Activated T-helper 1 cell treated with Interleukin-2 at 50 U/mL for 16 hours (primary cell): ENCODE measurements at regions not wholly inside any gene's neighbourhood (a gene's known extent, or its start where the extent isn't known, plus 50 kb on each side); places are given as distances from the start of the nearest gene placed in this dataset.
A peak's percentile ranks its signal among the peaks of the same experiment; 100 is the strongest.

Source experiments
- DNase-seq: peaks from one replicate; pipeline ENCODE4 v3.0.0-alpha.2; 2020; ENCODE audit warnings: low read depth

DNA sequence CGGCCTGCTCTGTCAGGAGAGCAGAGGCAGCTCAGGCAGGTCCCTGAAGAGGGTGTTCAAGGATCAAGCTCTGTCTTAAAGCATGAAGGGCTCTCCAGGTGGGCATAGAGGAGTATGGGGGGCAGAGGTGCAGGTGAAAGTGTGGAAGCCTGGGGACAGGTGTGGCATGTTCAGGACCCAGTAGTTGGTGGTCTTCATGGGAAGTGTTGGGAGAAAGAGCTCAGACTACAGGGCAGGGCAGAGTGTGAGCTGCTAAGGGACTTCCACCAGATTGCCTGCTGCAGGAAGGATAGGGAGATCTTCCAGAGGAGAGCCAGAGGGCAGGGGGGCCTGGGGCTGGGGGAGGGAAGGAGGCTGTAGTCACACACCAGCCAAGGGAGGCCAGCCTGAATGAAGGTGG is 156.5 kb upstream of the GDF10 start:
- DNase-seq: no peak

DNA sequence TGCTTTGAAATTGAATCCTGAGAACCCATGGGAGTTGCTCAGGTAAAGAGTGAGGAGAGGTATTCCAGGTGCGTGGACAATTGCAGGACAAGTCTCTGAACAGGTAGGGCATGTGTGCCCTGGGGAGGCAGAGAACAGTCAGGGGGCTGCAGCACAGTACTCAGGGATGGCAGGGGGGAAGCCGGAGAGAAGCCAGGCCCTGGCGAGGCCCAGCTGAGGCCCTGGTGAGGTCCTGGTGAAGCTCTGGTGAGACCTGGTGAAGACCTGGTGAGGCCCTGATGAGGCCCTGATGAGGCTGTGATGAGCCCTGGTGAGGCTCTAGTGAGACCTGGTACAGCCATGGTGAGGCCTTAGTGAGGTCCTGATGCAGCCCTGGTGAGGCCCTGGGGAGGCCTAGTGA is 155.5 kb upstream of the GDF10 start:
- no peak for DNase-seq

DNA sequence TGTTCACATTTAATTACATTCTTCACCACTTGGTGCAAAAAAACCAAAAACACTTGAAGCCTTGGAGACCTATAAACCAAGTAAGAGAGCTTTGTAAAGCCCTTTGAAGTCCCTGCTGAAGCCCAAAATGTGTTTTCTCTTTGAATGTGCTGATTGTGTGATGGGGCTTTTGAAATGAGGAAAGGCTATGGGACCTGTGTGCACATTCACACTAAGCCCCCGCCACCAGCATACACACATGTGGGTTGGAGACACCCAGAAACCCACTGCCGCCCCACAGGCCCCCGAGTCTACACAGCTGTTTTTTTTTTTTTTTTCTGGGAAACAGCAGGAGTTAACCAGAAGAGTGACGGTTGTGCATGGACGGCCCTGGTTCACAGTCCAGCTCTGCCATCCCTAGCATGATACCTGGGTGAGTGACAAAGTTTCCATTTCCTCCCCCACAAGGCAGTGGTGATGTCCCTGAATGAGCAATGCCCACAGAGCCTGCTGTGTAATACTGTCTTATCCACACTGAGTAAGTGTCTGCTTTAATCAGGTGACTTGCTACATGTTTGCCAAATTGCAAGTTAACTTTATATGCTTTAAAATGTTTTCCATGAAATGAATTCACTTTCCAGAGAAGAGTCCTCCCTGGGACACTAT is 154.6 kb upstream of the GDF10 start:
- DNase-seq: no peak

DNA sequence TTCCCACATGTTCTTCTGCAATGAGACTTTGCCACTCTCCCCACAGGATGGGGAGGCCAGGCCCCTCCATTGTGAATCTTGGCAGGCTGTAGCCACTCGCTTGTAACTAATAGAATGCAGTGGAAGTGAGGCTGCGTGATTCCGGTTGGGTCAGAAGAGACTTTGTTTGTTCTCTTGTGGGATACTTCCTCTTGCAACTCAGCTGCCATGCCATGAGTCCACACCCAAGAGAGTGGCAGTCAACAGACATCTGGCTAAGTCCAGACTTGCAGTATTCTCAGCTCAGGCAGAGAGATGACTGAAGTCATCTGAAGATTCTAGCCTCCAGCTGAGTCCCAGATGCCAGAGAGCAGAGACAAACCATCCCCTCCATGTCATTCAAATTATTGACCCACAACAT is 153.4 kb upstream of the GDF10 start:
- DNase-seq: no peak

DNA sequence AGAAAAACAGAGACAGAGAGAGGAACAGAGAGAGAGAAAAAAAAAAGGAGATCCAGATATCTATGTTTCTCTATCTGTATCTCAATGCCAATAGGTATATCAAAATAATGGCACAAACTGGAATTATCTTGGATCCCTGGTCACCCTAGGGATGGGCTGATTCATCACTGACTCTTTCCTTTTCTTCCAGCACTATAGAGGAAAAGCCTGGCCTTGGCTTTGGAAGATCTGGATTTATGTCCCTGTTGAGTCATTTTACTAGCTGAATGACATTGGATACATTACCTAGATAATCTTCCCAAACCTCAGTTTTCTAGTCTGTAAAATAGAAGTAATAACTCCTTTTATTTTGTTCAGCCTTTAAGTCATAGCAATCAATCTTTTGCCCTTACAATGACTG is 152.8 kb upstream of the GDF10 start:
- no peak for DNase-seq

DNA sequence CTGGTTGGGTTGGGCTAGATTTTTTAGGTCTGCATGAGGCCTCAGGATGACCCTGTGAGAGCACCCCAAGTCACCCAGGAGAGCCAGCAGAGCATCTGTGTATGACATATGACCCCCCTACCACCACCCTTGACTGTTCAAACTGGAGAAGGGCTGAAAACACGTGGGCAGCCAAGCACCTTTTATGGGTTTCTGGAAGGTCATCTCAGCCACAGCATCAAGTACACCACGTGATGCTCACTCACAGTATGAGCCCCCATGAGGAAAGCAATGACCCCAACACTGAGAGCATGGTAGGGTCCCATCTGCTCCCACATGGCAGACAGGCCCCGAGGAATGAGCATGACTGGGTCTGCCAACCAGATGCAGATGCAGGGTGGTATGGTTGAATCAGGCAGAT is 149.4 kb upstream of the GDF10 start:
- no peak for DNase-seq

DNA sequence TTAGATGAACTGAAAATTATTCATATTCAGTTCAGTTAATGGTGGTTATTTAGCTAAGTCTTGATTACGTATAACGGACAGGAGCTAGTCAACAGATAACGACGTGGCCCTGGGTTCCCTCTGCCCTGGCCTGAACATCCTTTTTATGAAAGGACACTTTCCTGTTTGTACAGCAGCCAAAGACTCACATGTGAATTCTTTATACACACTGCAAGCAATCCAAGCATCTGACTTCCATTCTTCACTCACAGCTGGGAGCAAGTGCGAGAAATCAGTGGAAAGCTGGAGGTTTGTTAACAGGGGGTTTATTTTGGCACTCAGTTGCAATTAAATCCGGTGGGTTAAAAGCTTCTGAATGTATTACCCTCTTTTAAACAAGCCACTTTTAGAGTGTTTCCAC is 148.1 kb upstream of the GDF10 start:
- DNase-seq: no peak

DNA sequence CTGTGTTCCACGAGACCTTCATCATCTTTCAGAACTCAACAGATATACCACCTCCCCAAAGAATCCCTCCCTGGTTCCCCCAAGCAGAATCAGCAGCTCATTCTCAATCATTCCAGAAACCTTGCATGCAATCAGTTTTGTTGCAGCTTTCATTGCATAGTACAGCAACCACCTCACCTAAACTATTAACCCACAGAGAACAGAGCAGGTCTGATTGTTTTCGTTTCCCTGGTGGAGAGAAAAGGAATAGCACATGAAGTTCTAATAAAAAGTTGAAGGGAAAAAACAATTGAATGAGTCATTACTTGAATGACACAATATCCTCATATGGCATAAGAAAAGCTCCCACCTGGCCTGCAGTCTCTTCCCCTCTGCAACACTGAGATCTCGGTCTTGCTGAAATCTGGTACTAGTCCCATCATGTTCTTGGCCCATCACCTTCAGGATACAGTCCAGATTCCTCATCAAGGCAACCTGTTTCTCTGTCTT is 147.1 kb upstream of the GDF10 start:
- DNase-seq: no peak

DNA sequence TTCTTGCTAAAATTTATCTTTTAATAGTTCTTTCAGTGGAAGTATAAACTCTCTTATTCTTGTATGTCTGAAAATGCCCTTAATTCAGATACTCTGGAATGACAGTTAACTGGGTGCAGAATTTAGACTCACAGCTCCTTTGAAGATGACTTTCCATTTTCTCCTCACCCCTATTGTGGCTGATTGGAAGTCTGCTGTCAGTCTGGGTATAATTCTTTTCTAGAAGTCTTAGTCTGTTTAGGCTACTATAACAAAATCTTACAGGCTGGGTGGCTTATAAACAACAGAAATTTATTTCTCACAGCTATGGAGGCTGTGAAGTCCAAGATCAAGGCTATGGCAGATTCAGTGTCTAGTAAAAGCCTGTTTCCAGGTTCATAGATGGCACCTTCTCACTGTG is 145.2 kb upstream of the GDF10 start:
- DNase-seq: no peak

DNA sequence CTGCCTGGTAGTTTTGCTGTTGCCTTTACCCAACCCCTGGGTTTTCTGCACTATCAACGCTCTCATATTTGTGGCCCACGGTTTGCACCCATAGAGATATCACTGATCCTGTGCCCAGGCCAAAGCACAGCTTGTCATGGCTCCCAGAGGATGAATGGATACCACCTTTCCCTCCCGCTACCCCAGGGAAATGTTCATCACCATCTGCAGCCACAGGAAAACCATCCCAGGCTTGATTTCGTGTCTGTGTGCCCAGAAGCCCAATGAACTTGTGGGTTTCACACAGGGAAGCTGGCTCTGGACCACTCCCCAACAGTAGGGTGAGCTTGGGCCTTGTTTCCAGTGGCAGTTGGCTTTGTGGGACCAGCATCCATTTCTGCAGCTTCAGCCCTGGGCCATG is 143.1 kb upstream of the GDF10 start:
- DNase-seq: no peak

DNA sequence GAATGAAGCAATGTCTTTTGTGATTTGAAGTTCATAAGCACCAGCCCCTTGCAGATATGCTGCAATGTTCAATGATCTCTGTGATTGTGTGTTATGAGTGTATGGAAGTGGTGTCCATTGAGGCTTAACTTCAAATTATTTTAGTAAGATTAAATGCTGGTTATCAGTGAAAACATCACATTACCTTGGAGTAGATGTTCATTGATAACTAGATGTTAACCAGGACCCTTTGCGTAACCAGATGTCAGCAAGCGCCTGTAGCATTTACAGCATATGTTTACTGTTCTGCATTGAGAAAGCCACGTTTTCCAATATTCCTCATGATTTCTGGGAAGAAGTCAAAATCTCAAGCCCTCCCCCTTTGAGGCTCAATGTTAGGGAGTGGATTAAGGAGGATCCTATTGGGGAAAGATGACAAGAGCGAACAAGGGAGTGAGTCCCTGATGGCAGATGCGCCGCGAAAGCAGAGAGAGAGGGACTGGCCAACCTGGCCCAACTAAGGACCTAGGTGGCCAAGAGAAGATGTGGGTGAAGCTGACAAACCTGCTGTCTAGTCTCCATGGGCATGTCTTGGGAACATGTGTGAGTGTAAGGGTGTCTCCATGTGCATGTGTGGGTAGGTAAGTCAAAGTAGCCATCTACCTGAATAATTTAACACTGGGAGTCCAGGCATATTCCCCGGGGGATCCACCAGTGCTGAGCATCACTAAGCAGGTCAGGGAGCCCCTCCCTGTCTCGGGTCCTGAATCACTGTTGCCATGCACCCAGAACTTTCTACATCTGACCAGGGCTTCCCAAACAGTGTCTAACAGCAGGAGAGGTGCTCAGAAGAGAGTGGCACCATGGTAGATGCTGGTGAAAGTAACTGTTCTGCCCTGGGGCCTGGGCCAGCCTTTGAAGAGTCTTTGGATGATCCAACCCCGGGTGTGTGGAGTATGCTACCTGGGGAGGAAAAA is 141.6 kb upstream of the GDF10 start:
- DNase-seq: no peak

DNA sequence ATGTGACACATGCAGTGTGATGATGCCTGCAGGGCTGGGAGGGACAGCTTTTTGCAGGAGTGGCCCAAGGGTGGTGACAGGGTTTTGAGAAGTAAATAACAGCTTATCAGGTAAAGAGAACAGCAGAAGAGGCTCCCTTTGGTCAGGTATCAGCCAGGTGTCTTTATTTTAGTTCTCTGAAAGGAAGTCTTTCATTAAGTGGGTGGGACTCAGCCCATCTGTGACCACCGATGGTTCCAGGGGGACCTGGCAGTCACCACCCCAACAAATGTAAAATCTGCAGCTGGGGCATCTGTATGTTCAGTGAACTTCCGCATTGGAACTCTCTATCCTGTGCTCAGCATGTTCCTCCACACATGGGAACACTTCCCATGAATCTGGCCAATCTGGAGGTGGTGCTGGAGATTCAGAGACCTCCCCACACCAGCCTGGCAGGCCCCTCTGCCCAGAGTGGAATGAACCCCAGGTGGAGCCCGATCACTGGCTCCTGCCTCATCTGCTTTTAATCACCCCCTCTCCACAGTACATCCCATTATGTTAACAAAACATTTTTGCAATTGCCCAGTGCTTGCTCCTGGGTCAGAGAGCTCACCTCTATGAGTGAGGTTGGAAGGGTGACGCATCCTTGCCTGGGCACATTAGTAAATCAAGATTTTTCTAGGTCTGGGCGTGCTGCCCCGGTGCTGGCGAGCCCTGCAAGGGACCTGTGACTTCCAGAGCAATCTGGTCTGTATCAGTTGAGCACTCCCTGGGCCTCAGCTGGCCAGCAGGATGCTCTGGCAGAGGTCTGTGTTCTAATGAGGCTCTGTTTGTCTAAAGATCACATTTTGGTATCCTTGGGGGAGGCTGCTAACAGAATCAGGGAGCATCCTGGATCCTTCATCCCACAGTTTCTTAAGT is 140.4 kb upstream of the GDF10 start:
- no peak for DNase-seq

DNA sequence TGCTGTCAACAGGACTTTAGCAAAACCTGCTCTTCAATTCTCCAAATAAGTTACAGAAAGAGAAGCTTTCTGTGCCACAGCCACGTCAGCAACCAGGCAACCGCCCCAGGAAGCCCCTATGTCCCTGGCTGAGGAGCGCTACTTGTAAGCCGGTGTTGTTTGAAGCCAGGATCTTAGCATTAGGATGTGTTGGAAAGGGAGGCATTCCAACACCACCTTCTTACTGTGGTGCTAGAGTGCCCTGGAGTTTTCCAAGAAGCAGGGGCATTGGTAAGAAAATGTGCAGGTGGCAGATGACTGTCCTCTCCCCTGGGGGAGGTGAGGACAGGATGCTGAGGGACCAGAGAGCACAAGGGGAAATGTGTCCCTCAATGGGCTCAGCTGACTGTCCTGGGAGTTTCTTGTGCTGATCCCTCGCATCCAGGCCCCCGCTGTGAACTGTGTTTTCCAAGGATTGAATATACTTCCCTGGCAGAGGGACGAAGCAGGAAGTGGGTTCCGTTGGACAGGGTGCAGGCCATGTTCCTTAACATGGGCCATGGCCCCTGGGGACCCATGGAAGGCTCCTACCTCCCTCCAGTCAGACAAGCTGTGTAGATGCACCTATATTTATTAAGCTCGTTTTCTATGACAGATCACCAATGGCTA is 139.6 kb upstream of the GDF10 start:
- no peak for DNase-seq

DNA sequence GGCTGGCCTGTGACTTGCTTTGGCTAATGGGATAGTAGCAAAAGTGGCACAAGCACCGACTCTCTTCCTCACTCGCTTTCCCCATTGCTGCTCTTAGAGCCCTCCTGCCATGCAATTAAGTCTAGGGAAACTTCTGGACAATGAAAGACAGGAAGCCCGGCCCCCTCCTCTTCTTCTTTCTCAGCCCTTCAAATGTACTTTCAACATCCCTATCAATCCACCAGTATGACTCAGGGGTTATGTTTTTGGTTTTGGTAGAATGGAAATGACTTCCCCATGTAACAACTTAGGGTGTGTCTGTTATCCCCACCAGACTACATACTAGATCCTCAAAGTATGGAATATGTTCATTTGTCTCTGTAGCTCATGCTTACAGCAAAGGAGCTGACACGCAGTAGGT is 139.0 kb upstream of the GDF10 start:
- no peak for DNase-seq

DNA sequence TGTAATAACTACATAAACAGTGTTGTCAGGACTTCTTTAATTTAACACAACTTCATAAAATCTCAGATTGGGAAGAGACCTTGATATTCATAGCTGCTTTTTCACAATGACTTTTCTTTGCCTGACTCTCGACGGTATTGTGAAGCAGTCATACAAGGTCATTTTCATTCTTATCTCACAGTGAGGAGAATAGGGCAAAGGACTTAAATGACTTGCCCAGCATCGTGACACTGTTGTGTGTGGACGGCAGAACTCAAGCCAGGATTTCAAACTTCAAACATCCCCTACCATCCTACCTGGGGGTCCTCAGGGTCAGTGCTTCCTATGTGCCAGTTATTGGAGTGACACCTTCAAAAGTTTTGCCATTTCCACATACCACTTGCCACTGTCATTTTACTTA is 138.5 kb upstream of the GDF10 start:
- no peak for DNase-seq

DNA sequence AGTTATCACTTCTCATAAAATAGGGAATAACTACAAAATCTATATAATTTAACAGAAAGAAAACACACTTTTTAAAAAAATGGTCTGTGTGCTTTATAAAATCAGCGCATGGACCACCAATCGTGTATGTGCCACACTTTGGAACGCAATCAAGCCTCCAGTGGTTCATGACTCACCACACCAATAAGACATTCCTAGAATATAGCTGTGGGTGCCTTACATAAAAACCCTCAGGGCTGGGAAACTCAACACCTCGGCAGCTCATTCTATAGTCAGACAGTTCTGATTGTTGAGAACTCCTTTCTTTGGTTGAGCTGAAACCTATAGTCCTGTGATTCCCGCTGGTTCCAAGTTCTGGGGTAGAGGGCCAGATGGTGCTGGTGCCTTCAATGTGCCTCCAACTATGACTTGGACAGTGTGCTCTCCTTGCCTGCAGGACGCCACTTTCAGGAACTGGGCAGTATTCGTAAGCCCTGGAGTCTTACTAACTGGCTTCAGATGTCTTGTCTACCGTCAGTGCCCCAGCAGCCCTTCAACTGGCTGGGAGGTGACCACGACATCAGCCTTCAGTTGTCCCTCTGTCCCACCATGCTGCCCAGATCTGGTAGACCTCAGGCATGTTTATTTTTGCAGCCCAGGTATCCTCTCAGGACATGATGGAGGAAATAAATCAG is 135.7 kb upstream of the GDF10 start:
- DNase-seq: no peak

DNA sequence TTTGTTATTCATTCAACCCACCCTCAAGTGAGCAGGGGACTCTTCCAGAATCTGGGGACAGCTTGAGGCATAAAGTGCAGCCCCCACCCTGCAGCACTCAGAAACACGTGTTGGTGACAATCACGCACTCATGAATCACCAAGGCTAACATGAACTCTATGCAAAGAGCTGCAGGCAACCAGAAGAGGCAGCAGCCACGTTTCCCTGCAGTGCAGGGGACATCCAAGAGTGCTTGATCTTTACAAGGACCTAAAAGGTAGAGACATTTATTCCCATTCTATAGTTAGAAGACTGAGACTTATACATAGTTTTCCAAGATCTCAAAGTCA is 135.2 kb upstream of the GDF10 start:
- DNase-seq: no peak

DNA sequence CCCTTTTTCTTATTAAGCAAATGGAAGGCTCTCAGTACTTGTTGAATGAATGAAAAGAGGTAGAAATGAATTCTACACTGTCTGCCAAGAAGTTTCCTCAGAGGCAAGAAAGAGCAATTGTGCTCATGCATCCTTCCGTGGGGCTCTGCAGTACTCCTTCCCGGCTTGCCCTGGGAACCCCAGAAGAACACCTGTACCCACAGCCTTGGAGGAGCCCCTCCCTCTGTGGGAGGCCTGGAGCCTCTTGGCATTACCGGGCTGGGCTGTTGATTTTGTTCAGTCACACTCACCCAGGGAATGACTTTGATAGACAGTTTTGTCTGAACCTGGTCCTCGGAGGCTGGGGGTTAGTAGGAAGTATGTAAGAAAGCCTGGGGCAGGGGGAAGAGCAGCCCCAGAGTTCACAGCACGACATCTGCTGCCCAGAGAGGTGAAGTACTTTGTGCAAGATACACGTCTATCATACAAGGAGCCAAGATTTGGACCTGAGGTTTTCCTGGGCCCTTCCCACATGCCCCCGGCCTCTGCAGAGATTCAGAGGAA is 134.8 kb upstream of the GDF10 start:
- no peak for DNase-seq

DNA sequence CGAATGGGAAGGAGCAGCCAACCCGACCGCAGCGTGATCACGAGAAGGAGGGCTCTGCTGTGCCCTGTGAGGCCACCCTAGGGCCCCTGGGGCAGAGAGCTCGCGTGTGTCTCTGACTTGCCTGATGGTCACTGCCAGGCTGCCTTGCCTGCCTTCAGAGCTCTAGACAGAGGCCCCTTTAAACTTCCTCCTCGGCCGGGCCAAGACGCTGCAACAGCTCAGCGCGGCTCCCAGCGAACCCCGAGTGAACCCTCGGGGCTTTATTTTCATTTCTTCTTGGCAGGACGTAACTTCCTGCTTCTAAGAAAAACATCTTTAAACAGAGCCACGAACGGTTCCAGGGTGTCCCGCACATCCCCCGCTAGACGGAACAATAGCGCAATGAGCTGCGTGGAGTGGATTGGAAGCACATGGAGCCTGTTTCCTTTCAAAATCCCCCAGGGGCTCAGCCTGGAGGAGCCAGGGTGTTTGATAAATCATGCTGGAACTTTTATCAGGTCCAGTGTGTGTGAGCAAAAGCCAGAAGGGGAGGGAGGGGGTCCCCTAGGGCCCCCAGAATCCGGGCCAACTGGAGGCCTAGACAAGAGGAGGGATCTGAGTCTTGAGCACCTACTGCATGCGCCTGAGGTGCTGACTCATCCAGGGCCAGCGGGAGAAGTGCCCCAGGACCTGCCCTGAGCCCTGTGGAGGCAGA is 134.1 kb upstream of the GDF10 start:
- DNase-seq: peak; percentile 20

DNA sequence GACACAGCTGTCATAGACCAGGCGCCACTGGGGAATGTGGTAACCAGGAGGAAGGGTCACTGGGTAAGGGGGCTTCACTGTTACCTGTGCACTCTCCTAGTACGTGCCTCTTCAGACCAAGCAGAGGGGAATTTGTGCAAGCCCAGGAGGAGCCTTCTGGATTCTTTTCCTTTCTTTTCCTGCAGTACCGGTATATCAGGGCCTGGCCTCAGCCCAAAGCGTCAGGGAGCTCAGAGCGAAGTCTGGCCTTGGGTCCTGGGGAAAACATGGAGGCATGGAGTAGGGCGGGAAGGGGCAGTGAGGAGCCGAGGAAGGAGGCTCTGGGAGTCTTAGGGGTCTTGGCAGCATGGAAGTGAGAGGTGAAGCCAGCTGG is 133.6 kb upstream of the GDF10 start:
- DNase-seq: no peak
